ENCODE measurements at regions not wholly inside any gene's neighbourhood (a gene's known extent, or its start where the extent isn't known, plus 50 kb on each side); places are given as distances from the start of the nearest gene placed in this dataset.
"Not testable (repeated sequence)": the region's sequence is repeated elsewhere in the genome, so short reads cannot be mapped to it uniquely, and the experiment has no call there.

- no peak overlapping the region for H3K4me3 ChIP-seq (ENCODE audit: low read length)
- no peak overlapping the region for H2AFZ ChIP-seq (ENCODE audit: low read depth, low read length)
- H3K4me1 ChIP-seq (ENCODE audit: insufficient read depth, low read length): no peaks in the 10 kb centered on the region
- H3K36me3 ChIP-seq (ENCODE audit: insufficient read depth, low read length): no peaks in the 10 kb centered on the region
- H3K27me3 ChIP-seq (ENCODE audit: insufficient read depth, low read length): no peaks in the 10 kb centered on the region
- no peaks in the 10 kb centered on the region for H3K9me3 ChIP-seq (ENCODE audit: low read length)
Observed at GRCh38 chr9:81317939-81318338, 371.4 kb downstream of the TLE1 start.

GRCh38 chr9:81317223-81317622 lies 372.1 kb downstream of the TLE1 start:
- Histone ChIP-seq H3K9me3 (ENCODE audit: low read length) (no peaks in the 10 kb centered on the region), H2AFZ (ENCODE audit: low read depth, low read length) (no peak overlapping the region), H3K4me1 (ENCODE audit: insufficient read depth, low read length) (no peaks in the 10 kb centered on the region)

GRCh38 chr9:81314490-81314889 lies 374.9 kb downstream of the TLE1 start:
- no peaks in the 10 kb centered on the region for H3K36me3 ChIP-seq (ENCODE audit: insufficient read depth, low read length)
- H3K4me1 ChIP-seq (ENCODE audit: insufficient read depth, low read length): no peaks in the 10 kb centered on the region
- H2AFZ ChIP-seq (ENCODE audit: low read depth, low read length): no peak overlapping the region
- H3K9me3 ChIP-seq (ENCODE audit: low read length): no peaks in the 10 kb centered on the region
- H3K27me3 ChIP-seq (ENCODE audit: insufficient read depth, low read length): no peaks in the 10 kb centered on the region
- no peak overlapping the region for H3K4me3 ChIP-seq (ENCODE audit: low read length)

More at GRCh38 chr9:81317223-81317622, 372.1 kb downstream of the TLE1 start:
- H3K36me3 ChIP-seq (ENCODE audit: insufficient read depth, low read length): no peaks in the 10 kb centered on the region
- H3K4me3 ChIP-seq (ENCODE audit: low read length): no peak overlapping the region
- H3K27me3 ChIP-seq (ENCODE audit: insufficient read depth, low read length): no peaks in the 10 kb centered on the region

GRCh38 chr9:81313877-81314276 lies 375.5 kb downstream of the TLE1 start:
- no peak overlapping the region for H3K4me3 ChIP-seq (ENCODE audit: low read length)
- no peaks in the 10 kb centered on the region for H3K36me3 ChIP-seq (ENCODE audit: insufficient read depth, low read length)
- H3K4me1 ChIP-seq (ENCODE audit: insufficient read depth, low read length): no peaks in the 10 kb centered on the region
- no peaks in the 10 kb centered on the region for H3K9me3 ChIP-seq (ENCODE audit: low read length)
- no peak overlapping the region for H2AFZ ChIP-seq (ENCODE audit: low read depth, low read length)
- H3K27me3 ChIP-seq (ENCODE audit: insufficient read depth, low read length): no peaks in the 10 kb centered on the region

- Histone ChIP-seq H3K27me3 (ENCODE audit: insufficient read depth, low read length) (no peaks in the 10 kb centered on the region), H2AFZ (ENCODE audit: low read depth, low read length) (no peak overlapping the region), H3K4me1 (ENCODE audit: insufficient read depth, low read length) (no peaks in the 10 kb centered on the region), H3K4me3 (ENCODE audit: low read length) (no peak overlapping the region), H3K36me3 (ENCODE audit: insufficient read depth, low read length) (no peaks in the 10 kb centered on the region), H3K9me3 (ENCODE audit: low read length) (no peaks in the 10 kb centered on the region)
Observed at GRCh38 chr9:81312346-81312745, 377.0 kb downstream of the TLE1 start.

- Histone ChIP-seq H3K9me3 (ENCODE audit: low read length) (no peaks in the 10 kb centered on the region), H3K4me1 (ENCODE audit: insufficient read depth, low read length) (no peaks in the 10 kb centered on the region), H3K4me3 (ENCODE audit: low read length) (no peak overlapping the region), H2AFZ (ENCODE audit: low read depth, low read length) (no peak overlapping the region), H3K36me3 (ENCODE audit: insufficient read depth, low read length) (no peaks in the 10 kb centered on the region), H3K27me3 (ENCODE audit: insufficient read depth, low read length) (no peaks in the 10 kb centered on the region)
Observed at GRCh38 chr9:81308404-81308803, 380.9 kb downstream of the TLE1 start.

- H3K27me3 ChIP-seq (ENCODE audit: insufficient read depth, low read length); H3K4me3 ChIP-seq (ENCODE audit: low read length); H3K4me1 ChIP-seq (ENCODE audit: insufficient read depth, low read length); H3K36me3 ChIP-seq (ENCODE audit: insufficient read depth, low read length); H3K9me3 ChIP-seq (ENCODE audit: low read length); H2AFZ ChIP-seq (ENCODE audit: low read depth, low read length): not testable (repeated sequence)
Observed at GRCh38 chr9:81307791-81308190, 381.6 kb downstream of the TLE1 start.

- no peak overlapping the region for H2AFZ ChIP-seq (ENCODE audit: low read depth, low read length)
- H3K9me3 ChIP-seq (ENCODE audit: low read length): no peaks in the 10 kb centered on the region
- no peak overlapping the region for H3K4me3 ChIP-seq (ENCODE audit: low read length)
- no peaks in the 10 kb centered on the region for H3K36me3 ChIP-seq (ENCODE audit: insufficient read depth, low read length)
- no peaks in the 10 kb centered on the region for H3K27me3 ChIP-seq (ENCODE audit: insufficient read depth, low read length)
- no peaks in the 10 kb centered on the region for H3K4me1 ChIP-seq (ENCODE audit: insufficient read depth, low read length)
Observed at GRCh38 chr9:81305561-81306182, 383.7 kb downstream of the TLE1 start.

GRCh38 chr9:81303658-81304057 lies 385.7 kb downstream of the TLE1 start:
- Histone ChIP-seq H3K4me3 (ENCODE audit: low read length) (no peak overlapping the region), H3K9me3 (ENCODE audit: low read length) (no peaks in the 10 kb centered on the region), H3K36me3 (ENCODE audit: insufficient read depth, low read length) (no peaks in the 10 kb centered on the region), H2AFZ (ENCODE audit: low read depth, low read length) (no peak overlapping the region), H3K4me1 (ENCODE audit: insufficient read depth, low read length) (no peaks in the 10 kb centered on the region), H3K27me3 (ENCODE audit: insufficient read depth, low read length) (no peaks in the 10 kb centered on the region)

GRCh38 chr9:81293651-81294050 lies 395.7 kb downstream of the TLE1 start:
- H3K36me3 ChIP-seq (ENCODE audit: insufficient read depth, low read length): no peaks in the 10 kb centered on the region
- no peak overlapping the region for H3K4me3 ChIP-seq (ENCODE audit: low read length)
- H3K27me3 ChIP-seq (ENCODE audit: insufficient read depth, low read length): no peaks in the 10 kb centered on the region
- H3K9me3 ChIP-seq (ENCODE audit: low read length): no peaks in the 10 kb centered on the region
- H3K4me1 ChIP-seq (ENCODE audit: insufficient read depth, low read length): no peaks in the 10 kb centered on the region
- H2AFZ ChIP-seq (ENCODE audit: low read depth, low read length): no peak overlapping the region

- H2AFZ ChIP-seq (ENCODE audit: low read depth, low read length): no peak overlapping the region
- H3K4me1 ChIP-seq (ENCODE audit: insufficient read depth, low read length): no peaks in the 10 kb centered on the region
- H3K9me3 ChIP-seq (ENCODE audit: low read length): no peaks in the 10 kb centered on the region
- no peak overlapping the region for H3K4me3 ChIP-seq (ENCODE audit: low read length)
- H3K27me3 ChIP-seq (ENCODE audit: insufficient read depth, low read length): no peaks in the 10 kb centered on the region
- no peaks in the 10 kb centered on the region for H3K36me3 ChIP-seq (ENCODE audit: insufficient read depth, low read length)
Observed at GRCh38 chr9:81292056-81292805, 397.1 kb downstream of the TLE1 start.

- H3K27me3 ChIP-seq (ENCODE audit: insufficient read depth, low read length): no peaks in the 10 kb centered on the region
- no peak overlapping the region for H2AFZ ChIP-seq (ENCODE audit: low read depth, low read length)
- H3K9me3 ChIP-seq (ENCODE audit: low read length): no peaks in the 10 kb centered on the region
- no peaks in the 10 kb centered on the region for H3K4me1 ChIP-seq (ENCODE audit: insufficient read depth, low read length)
- H3K4me3 ChIP-seq (ENCODE audit: low read length): no peak overlapping the region
- H3K36me3 ChIP-seq (ENCODE audit: insufficient read depth, low read length): no peaks in the 10 kb centered on the region
Observed at GRCh38 chr9:81289622-81290021, 399.7 kb downstream of the TLE1 start.

- H3K36me3 ChIP-seq (ENCODE audit: insufficient read depth, low read length): no peaks in the 10 kb centered on the region
- H3K4me3 ChIP-seq (ENCODE audit: low read length): no peak overlapping the region
- H2AFZ ChIP-seq (ENCODE audit: low read depth, low read length): no peak overlapping the region
- H3K4me1 ChIP-seq (ENCODE audit: insufficient read depth, low read length): no peaks in the 10 kb centered on the region
- no peaks in the 10 kb centered on the region for H3K27me3 ChIP-seq (ENCODE audit: insufficient read depth, low read length)
- no peaks in the 10 kb centered on the region for H3K9me3 ChIP-seq (ENCODE audit: low read length)
Observed at GRCh38 chr9:81268048-81268447, 421.3 kb downstream of the TLE1 start.

- no peaks in the 10 kb centered on the region for H3K36me3 ChIP-seq (ENCODE audit: insufficient read depth, low read length)
- no peak overlapping the region for H2AFZ ChIP-seq (ENCODE audit: low read depth, low read length)
- H3K27me3 ChIP-seq (ENCODE audit: insufficient read depth, low read length): no peaks in the 10 kb centered on the region
- H3K4me3 ChIP-seq (ENCODE audit: low read length): no peak overlapping the region
- no peaks in the 10 kb centered on the region for H3K9me3 ChIP-seq (ENCODE audit: low read length)
- H3K4me1 ChIP-seq (ENCODE audit: insufficient read depth, low read length): no peaks in the 10 kb centered on the region
Observed at GRCh38 chr9:81266674-81267073, 422.7 kb downstream of the TLE1 start.

All from neuron (in vitro differentiated cells).